ENCODE measurements at regions not wholly inside any gene's neighbourhood (a gene's known extent, or its start where the extent isn't known, plus 50 kb on each side); places are given as distances from the start of the nearest gene placed in this dataset.

- TF ChIP-seq ZNF532 (CRISPR knock-in tag; IDR thresholded peaks at IDR 0.05; ENCODE audit: borderline replicate concordance) (no peak), ZNF396 (CRISPR knock-in tag; IDR thresholded peaks at IDR 0.05; ENCODE audit: borderline replicate concordance) (no peak), ZNF121 (CRISPR knock-in tag; IDR thresholded peaks at IDR 0.05) (no peak), CBFB (CRISPR knock-in tag; IDR thresholded peaks at IDR 0.05; ENCODE audit: low read depth) (no peak), ZNF263 (CRISPR knock-in tag; IDR thresholded peaks at IDR 0.05; ENCODE audit: low read depth) (no peak), ESRRA (CRISPR knock-in tag; IDR thresholded peaks at IDR 0.05; ENCODE audit: borderline replicate concordance) (no peak), RELA (CRISPR knock-in tag; IDR thresholded peaks at IDR 0.05; ENCODE audit: borderline replicate concordance) (no peak)
Observed at GRCh38 chrX:13198056-13198761, 121.6 kb downstream of the ATXN3L start (continued).

GRCh38 chrX:13196782-13197181 lies 123.1 kb downstream of the ATXN3L start:
- Mint-ChIP-seq H3K36me3 (no peaks in the 10 kb centered on the region), H3K9me3 (0 out of 2 replicates have a peak, but pooled peaks cover 4% of the 10 kb centered on the region), H3K27me3 (ENCODE audit: low read depth) (no peaks in the 10 kb centered on the region), H3K4me1 (peaks cover 43% of the 10 kb centered on the region), H3K4me3 (no peak overlapping the region), H3K27ac (no peak overlapping the region)
- ChIA-PET POLR2A (no interaction called here), CTCF (no interaction called here)
- no peak for DNase-seq (ENCODE audit: low spot score)
- TF ChIP-seq SMAD3 (CRISPR knock-in tag; IDR thresholded peaks at IDR 0.05; ENCODE audit: borderline replicate concordance) (no peak), GABPB1 (CRISPR knock-in tag; IDR thresholded peaks at IDR 0.05) (no peak), NR2C2 (CRISPR knock-in tag; IDR thresholded peaks at IDR 0.05) (no peak)
- no peak for ATAC-seq

- H3K36me3 Mint-ChIP-seq: no peaks in the 10 kb centered on the region
- H3K9me3 Mint-ChIP-seq: no peaks in the 10 kb centered on the region
- DNase-seq (ENCODE audit: low spot score): no peak
- no peak for ATAC-seq
- ChIA-PET POLR2A (no interaction called here), CTCF (no interaction called here)
- H3K4me3 Mint-ChIP-seq: no peak overlapping the region
- H3K27ac Mint-ChIP-seq: no peak overlapping the region
- H3K4me1 Mint-ChIP-seq: peaks cover 29% of the 10 kb centered on the region
- H3K27me3 Mint-ChIP-seq (ENCODE audit: low read depth): no peaks in the 10 kb centered on the region
- TF ChIP-seq ZNF512 (CRISPR knock-in tag; IDR thresholded peaks at IDR 0.05; ENCODE audit: borderline replicate concordance) (no peak), SOX15 (CRISPR knock-in tag; IDR thresholded peaks at IDR 0.05) (no peak), CDX4 (CRISPR knock-in tag; IDR thresholded peaks at IDR 0.05; ENCODE audit: borderline replicate concordance) (no peak), JAZF1 (CRISPR knock-in tag; IDR thresholded peaks at IDR 0.05) (no peak), USF1 (CRISPR knock-in tag; IDR thresholded peaks at IDR 0.05) (no peak), RORB (CRISPR knock-in tag; IDR thresholded peaks at IDR 0.05) (no peak), PRDM15 (CRISPR knock-in tag; IDR thresholded peaks at IDR 0.05) (no peak), ZNF281 (CRISPR knock-in tag; IDR thresholded peaks at IDR 0.05) (no peak), ZNF219 (CRISPR knock-in tag; IDR thresholded peaks at IDR 0.05; ENCODE audit: borderline replicate concordance) (no peak)
Observed at GRCh38 chrX:13195340-13195739, 124.5 kb downstream of the ATXN3L start.

Measured in WTC11 (cell line).